SK-N-SH (cell line): ENCODE measurements at regions not wholly inside any gene's neighbourhood (a gene's known extent, or its start where the extent isn't known, plus 50 kb on each side); places are given as distances from the start of the nearest gene placed in this dataset.

Experiments used
- ELF1 ChIP-seq: IDR thresholded peaks from 2 replicates; pipeline ENCODE4 v1.4.0; 2012
- EP300 ChIP-seq, 2 experiments: IDR thresholded peaks; 2 replicates each; pipeline versions ENCODE4 v1.4.0 to v1.6.1; 2012; ENCODE audit warnings: borderline replicate concordance in 1 of 2, low read depth in 1 of 2, low read length in 1 of 2
- EZH2phosphoT487 ChIP-seq: fragments of 200-600 bp; sonication (generic); IDR thresholded peaks from 2 replicates; pipeline ENCODE4 v1.6.1; 2017; ENCODE audit warnings: low read depth, mixed run types, mild to moderate bottlenecking, antibody characterized with exemption, moderate library complexity, borderline replicate concordance
- RFX5 ChIP-seq: IDR thresholded peaks from 2 replicates; pipeline ENCODE4 v1.6.1; 2012; ENCODE audit warnings: mild to moderate bottlenecking, improper control_type of control experiment, low read length
- TCF12 ChIP-seq: IDR thresholded peaks from 2 replicates; pipeline ENCODE4 v1.4.0; 2012
- USF1 ChIP-seq: IDR thresholded peaks from 2 replicates; pipeline ENCODE4 v1.4.0; 2012; ENCODE audit warnings: low read depth, borderline replicate concordance
- ZBTB33 ChIP-seq: IDR thresholded peaks from 2 replicates; pipeline ENCODE4 v1.4.0; 2012; ENCODE audit warnings: low read depth, borderline replicate concordance
- TF ChIP-seq, protein P1 (sequence below): fragments of 150-350 bp; IDR thresholded peaks from 2 replicates; pipeline ENCODE4 v1.6.1; 2017; ENCODE audit warnings: antibody characterized with exemption, low read length, low read depth, borderline replicate concordance

GRCh38 chrX:37912304-37912703 is 64.9 kb upstream of the DYNLT3 start:
- TF ChIP-seq ZBTB33 (no peak), EP300 (IDR thresholded peaks at IDR 0.05; ENCODE audit: borderline replicate concordance in 1 of 2, low read depth in 1 of 2, low read length in 1 of 2) (no peak), RFX5 (no peak), EZH2phosphoT487 (no peak), ELF1 (no peak), TCF12 (peak; percentile 67), USF1 (no peak)
- TF ChIP-seq, protein P1, sequence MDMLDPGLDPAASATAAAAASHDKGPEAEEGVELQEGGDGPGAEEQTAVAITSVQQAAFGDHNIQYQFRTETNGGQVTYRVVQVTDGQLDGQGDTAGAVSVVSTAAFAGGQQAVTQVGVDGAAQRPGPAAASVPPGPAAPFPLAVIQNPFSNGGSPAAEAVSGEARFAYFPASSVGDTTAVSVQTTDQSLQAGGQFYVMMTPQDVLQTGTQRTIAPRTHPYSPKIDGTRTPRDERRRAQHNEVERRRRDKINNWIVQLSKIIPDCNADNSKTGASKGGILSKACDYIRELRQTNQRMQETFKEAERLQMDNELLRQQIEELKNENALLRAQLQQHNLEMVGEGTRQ = no peak
